ENCODE measurements at regions not wholly inside any gene's neighbourhood (a gene's known extent, or its start where the extent isn't known, plus 50 kb on each side); places are given as distances from the start of the nearest gene placed in this dataset.

- TF ChIP-seq POLR2AphosphoS5 (IDR thresholded peaks at IDR 0.05) (no peak), EP300 (IDR thresholded peaks at IDR 0.05) (no peak), CTCF (IDR thresholded peaks at IDR 0.05) (no peak), POLR2A (IDR thresholded peaks at IDR 0.05) (no peak)
These were observed 187.6 kb upstream of the NFIA start for GRCh38 chr1:60894741-60895140.
